ENCODE measurements at regions not wholly inside any gene's neighbourhood (a gene's known extent, or its start where the extent isn't known, plus 50 kb on each side); places are given as distances from the start of the nearest gene placed in this dataset.

DNA sequence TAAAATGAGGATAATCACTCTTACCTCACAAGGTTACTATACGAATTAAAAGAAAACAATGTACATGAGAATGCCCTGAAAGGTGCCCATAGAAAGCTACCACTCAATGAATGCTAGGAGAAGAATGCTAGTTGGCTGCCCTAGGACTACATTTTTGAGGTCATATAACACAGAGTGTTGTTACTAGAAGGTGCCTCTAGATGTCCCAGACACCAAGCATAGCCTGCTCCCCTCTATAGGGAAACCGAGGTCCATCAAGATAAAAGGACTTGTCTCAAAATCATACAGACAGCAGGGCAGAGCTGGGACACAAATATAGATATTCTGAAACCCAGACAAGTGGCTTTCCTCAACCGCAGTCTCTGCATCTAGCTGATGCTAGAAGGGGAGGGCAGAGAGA, 147.0 kb upstream of the ARHGEF9 start:
- TF ChIP-seq, protein P1, sequence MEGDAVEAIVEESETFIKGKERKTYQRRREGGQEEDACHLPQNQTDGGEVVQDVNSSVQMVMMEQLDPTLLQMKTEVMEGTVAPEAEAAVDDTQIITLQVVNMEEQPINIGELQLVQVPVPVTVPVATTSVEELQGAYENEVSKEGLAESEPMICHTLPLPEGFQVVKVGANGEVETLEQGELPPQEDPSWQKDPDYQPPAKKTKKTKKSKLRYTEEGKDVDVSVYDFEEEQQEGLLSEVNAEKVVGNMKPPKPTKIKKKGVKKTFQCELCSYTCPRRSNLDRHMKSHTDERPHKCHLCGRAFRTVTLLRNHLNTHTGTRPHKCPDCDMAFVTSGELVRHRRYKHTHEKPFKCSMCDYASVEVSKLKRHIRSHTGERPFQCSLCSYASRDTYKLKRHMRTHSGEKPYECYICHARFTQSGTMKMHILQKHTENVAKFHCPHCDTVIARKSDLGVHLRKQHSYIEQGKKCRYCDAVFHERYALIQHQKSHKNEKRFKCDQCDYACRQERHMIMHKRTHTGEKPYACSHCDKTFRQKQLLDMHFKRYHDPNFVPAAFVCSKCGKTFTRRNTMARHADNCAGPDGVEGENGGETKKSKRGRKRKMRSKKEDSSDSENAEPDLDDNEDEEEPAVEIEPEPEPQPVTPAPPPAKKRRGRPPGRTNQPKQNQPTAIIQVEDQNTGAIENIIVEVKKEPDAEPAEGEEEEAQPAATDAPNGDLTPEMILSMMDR (conservative IDR thresholded peaks at IDR 0.05), result no peak
- TF ChIP-seq EZH2 (IDR thresholded peaks at IDR 0.05; ENCODE audit: low read depth), result no peak
